Stimulated activated naive CD8-positive, alpha-beta T cell treated with anti-CD3 and anti-CD28 coated beads, Interleukin-15, amount 100 ng/mL, for 72 hours (primary cell): ENCODE measurements at regions not wholly inside any gene's neighbourhood (a gene's known extent, or its start where the extent isn't known, plus 50 kb on each side); places are given as distances from the start of the nearest gene placed in this dataset.
"Not testable (repeated sequence)": the region's sequence is repeated elsewhere in the genome, so short reads cannot be mapped to it uniquely, and the experiment has no call there.

Source experiments
- ATAC-seq: fragments of 150-1000 bp; cut with Tn5 transposase; 2 replicates; pipeline ENCODE4 v1.10.0; 2021; ENCODE audit warnings: mild to moderate bottlenecking, moderate library complexity
- DNase-seq, 2 donors: peaks; one replicate each; pipeline ENCODE4 v3.0.0; 2021 to 2022
- H3K27ac Mint-ChIP-seq, 2 donors: one replicate each; pipeline ENCODE4 v1.8.0; 2022; ENCODE audit warnings: mild to moderate bottlenecking in 2 of 2, mixed read lengths in 2 of 2, moderate library complexity in 2 of 2
- H3K27me3 Mint-ChIP-seq: one replicate; pipeline ENCODE4 v1.8.0; 2022; ENCODE audit warnings: mixed read lengths
- H3K4me1 Mint-ChIP-seq: one replicate; pipeline ENCODE4 v1.8.0; 2022; ENCODE audit warnings: mild to moderate bottlenecking, mixed read lengths
- H3K4me3 Mint-ChIP-seq, 2 donors: one replicate each; pipeline ENCODE4 v1.8.0; 2022; ENCODE audit warnings: mild to moderate bottlenecking in 2 of 2, mixed read lengths in 2 of 2, moderate library complexity in 1 of 2
- H3K9me3 Mint-ChIP-seq, 2 donors: one replicate each; pipeline ENCODE4 v1.8.0; 2022; ENCODE audit warnings: mixed read lengths in 2 of 2

DNA sequence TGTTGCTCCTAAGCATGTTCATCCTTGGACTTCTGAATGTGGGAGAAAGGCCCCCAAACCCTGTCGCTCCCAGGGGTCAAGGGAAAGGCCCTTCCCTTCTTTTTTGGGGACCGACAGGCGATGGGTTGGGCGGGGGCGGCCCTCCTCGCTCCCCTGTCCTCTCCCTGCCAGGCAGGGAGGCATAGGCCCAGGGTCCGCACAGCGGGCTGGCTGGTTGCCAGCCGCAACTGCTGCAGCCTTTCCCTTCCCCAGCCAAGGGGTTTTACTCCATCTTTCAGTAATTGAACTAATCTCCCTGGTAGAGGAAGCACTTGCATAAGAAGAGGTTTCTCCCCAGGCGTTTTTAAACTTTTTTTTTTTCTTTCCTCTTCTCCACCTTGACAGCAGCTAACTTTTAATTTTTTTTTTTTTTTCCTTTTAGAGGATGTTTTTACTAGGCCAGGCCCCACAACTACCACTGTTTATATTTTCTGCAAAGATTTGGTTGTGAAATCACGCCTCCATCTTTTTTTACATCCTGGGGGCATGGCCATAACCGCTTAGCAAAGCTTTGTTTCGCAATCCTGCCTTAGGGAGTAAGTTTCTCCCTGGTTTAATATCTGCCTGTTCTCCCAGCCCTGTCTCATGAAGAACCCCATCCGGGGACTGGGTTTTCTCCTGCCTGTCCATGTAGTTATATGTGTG lies 216.9 kb upstream of the ZNF608 start:
- ATAC-seq (no peak), DNase-seq (no peak)
- Mint-ChIP-seq H3K27me3 (no peaks in the 10 kb centered on the region), H3K27ac (no peak overlapping the region), H3K4me3 (no peak overlapping the region), H3K9me3 (peaks cover 0 to 5% of the 10 kb centered on the region in 2 donors), H3K4me1 (no peaks in the 10 kb centered on the region)

- not testable (repeated sequence) for H3K27ac Mint-ChIP-seq, H3K4me3 Mint-ChIP-seq, H3K27me3 Mint-ChIP-seq, DNase-seq, ATAC-seq, H3K4me1 Mint-ChIP-seq, H3K9me3 Mint-ChIP-seq
Observed at GRCh38 chr5:124966741-124967140, 220.3 kb upstream of the ZNF608 start.

DNA sequence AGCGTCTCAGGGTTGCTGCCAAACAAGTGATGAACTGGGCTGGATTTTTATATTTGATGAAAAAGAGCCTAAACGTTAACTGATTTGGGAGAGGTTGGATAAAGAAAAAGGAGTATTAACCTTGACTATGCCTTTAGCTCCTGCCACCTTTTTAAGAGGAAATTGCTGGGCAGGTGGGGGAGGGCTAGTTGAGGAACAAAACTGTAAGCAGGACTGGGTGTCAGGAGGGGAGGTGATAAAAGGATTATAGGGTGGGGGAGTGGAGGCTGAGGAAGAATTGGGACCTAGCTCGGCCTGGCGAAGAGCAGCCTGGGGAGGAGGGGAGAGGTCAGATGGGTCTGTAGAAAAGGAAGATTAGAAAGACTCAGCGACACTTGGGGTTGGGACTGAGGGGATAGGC lies 223.9 kb upstream of the ZNF608 start:
- H3K4me3 Mint-ChIP-seq, H3K27ac Mint-ChIP-seq, H3K27me3 Mint-ChIP-seq, ATAC-seq, H3K4me1 Mint-ChIP-seq, DNase-seq, H3K9me3 Mint-ChIP-seq: not testable (repeated sequence)

- Mint-ChIP-seq H3K4me3 (no peak overlapping the region), H3K4me1 (no peaks in the 10 kb centered on the region), H3K27me3 (no peaks in the 10 kb centered on the region), H3K27ac (no peak overlapping the region), H3K9me3 (peaks cover 6 to 11% of the 10 kb centered on the region in 2 donors)
- ATAC-seq: no peak
- no peak for DNase-seq
Observed at GRCh38 chr5:124972703-124973102, 226.3 kb upstream of the ZNF608 start.

DNA sequence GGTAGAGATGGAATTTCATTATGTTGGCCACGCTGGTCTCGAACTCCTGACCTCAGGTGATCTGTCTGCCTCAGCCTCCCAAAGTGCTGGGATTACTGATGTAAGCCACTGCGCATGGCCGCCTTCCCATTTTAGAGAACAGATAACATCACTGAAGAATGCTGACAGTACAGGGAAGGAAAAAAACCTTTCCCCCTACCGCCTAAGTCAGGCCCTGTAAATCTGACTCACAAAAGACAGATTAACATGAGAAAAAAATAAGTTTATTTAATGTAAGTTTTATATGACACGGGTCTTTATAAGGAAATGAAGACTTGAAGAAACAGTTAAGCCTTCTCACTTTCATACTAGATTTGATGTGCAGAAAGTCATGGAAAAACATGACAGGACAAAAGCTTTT lies 227.2 kb upstream of the ZNF608 start:
- ATAC-seq (no peak), DNase-seq (no peak)
- H3K4me1 Mint-ChIP-seq: no peaks in the 10 kb centered on the region
- H3K4me3 Mint-ChIP-seq: no peak overlapping the region
- H3K27ac Mint-ChIP-seq: no peak overlapping the region
- peaks cover 6 to 11% of the 10 kb centered on the region in 2 donors for H3K9me3 Mint-ChIP-seq
- H3K27me3 Mint-ChIP-seq: no peaks in the 10 kb centered on the region

DNA sequence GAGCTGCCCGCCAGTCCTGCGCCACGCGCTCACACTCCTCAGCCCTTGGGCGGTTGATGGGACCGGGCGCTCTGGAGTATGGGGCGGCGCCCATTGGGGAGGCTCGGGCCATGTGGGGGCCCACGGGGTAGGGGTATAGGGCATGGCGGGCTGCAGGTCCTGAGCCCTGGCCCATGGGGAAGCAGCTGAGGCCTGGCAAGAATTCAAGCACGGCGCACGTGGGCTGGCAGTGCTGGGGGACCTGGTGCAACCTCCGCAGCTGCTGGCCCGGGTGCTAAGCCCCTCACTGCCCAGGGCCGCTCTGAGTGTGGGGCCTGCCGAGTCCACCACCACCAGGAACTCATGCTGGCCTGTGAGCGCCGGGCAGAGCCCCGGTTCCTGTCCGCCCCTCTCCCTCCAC lies 229.6 kb upstream of the ZNF608 start:
- no peak overlapping the region for H3K4me3 Mint-ChIP-seq
- H3K4me1 Mint-ChIP-seq: no peaks in the 10 kb centered on the region
- no peak overlapping the region for H3K27ac Mint-ChIP-seq
- peaks cover 6 to 11% of the 10 kb centered on the region in 2 donors for H3K9me3 Mint-ChIP-seq
- H3K27me3 Mint-ChIP-seq: no peaks in the 10 kb centered on the region
- ATAC-seq (peak; percentile 61), DNase-seq (no peak)

DNA sequence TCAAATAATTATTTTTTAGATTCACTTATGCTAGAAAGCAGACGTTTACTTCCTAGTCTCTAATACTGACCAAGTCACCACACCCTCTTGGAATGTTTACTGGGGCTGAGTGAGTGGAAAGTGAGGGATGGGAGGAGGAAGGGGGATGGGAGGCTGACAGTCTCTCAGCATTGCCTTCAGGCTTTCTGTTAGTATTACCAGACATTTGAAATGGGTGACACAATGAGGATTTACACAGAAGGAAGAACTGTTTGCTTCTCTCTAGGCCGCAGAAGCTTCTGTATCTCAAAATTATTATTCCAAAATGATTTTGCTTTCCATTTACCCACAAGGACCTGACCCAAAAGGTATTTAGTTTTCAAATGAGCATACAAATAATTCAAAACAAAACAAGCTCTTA lies 232.8 kb upstream of the ZNF608 start:
- Mint-ChIP-seq H3K27ac (no peak overlapping the region), H3K9me3 (peaks cover 16 to 18% of the 10 kb centered on the region in 2 donors), H3K4me1 (no peaks in the 10 kb centered on the region), H3K4me3 (no peak overlapping the region), H3K27me3 (no peaks in the 10 kb centered on the region)
- ATAC-seq (no peak), DNase-seq (no peak)

DNA sequence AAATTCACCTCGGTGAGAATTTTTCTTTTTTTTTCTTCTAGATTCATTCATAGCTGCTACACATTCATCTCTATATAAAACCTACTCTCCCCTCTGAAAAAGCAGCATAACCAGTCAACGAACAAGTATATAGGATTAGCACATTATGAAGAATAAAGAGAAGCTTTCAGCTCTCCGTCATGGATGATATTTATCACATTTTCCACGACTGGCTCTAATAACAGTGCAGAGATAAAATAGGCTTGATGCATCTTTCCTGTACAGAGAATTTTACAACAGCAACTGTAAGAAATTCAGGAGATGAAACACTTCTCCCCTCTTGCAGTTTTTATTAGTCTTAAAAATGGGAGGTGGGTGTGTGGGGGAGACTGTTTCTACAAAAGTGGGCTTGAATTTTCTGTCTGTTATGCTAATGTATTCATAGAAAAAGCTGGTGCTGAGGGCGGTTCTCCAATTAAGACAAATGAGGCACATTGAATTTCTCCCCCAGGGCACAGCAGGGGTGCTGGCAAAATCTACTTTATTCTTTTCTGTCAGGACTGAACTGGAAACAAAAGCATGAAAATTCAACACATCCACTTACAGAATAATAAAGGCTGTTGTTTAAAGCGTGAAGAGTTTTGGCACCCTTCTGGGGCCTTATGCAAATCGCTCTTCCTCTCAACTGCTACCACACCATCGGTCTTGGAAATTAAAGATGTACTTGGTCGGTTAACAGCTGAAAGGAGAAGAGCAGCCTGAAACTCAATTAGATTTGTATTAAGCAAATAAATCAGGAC lies 233.9 kb upstream of the ZNF608 start:
- no peak overlapping the region for H3K27ac Mint-ChIP-seq
- no peaks in the 10 kb centered on the region for H3K4me1 Mint-ChIP-seq

DNA sequence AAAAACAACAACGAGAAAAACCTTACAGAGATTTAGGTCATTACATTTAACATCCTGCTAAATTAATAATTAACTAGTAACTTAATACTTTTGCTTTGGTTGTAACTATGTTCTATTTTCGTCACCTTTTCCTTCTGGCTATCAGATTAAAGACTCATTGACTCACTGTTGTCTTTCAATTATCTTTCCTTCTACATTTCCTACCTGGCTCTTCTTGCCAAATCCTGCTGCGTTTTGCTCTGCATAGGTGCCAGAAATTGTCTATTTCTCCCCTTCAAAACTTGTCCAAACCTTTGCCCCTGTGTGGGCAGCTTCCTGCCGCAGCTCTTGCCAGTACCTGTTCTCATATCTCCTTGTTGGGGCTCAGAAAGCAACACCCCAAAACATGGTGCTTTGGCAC lies 235.5 kb upstream of the ZNF608 start:
- Mint-ChIP-seq H3K4me3 (no peak overlapping the region), H3K27ac (no peak overlapping the region), H3K27me3 (peaks cover 5% of the 10 kb centered on the region), H3K9me3 (peaks cover 17 to 20% of the 10 kb centered on the region in 2 donors), H3K4me1 (no peaks in the 10 kb centered on the region)
- ATAC-seq (no peak), DNase-seq (no peak)

More for the DNA sequence above, 233.9 kb upstream of the ZNF608 start:
- Mint-ChIP-seq H3K4me3 (no peak overlapping the region), H3K27me3 (peaks cover 5% of the 10 kb centered on the region), H3K9me3 (peaks cover 11 to 13% of the 10 kb centered on the region in 2 donors)
- DNase-seq (no peak), ATAC-seq (no peak)

- Mint-ChIP-seq H3K27me3 (peaks cover 5% of the 10 kb centered on the region), H3K27ac (no peak overlapping the region), H3K4me3 (no peak overlapping the region), H3K4me1 (no peaks in the 10 kb centered on the region), H3K9me3 (peaks cover 19 to 34% of the 10 kb centered on the region in 2 donors)
- DNase-seq: no peak
- no peak for ATAC-seq
Observed at GRCh38 chr5:124986170-124986569, 239.7 kb upstream of the ZNF608 start.

- peaks cover 5% of the 10 kb centered on the region for H3K27me3 Mint-ChIP-seq
- H3K4me3 Mint-ChIP-seq: no peak overlapping the region
- H3K4me1 Mint-ChIP-seq: no peaks in the 10 kb centered on the region
Observed at GRCh38 chr5:124986667-124987066, 240.2 kb upstream of the ZNF608 start.

GRCh38 chr5:124987786-124988185 lies 241.3 kb upstream of the ZNF608 start:
- H3K9me3 Mint-ChIP-seq: peaks cover 19 to 34% of the 10 kb centered on the region in 2 donors
- not testable (repeated sequence) for H3K27ac Mint-ChIP-seq, DNase-seq, H3K4me1 Mint-ChIP-seq, H3K27me3 Mint-ChIP-seq, H3K4me3 Mint-ChIP-seq, ATAC-seq

More at GRCh38 chr5:124986667-124987066, 240.2 kb upstream of the ZNF608 start:
- Mint-ChIP-seq H3K27ac (no peak overlapping the region), H3K9me3 (peaks cover 19 to 34% of the 10 kb centered on the region in 2 donors)
- DNase-seq (no peak), ATAC-seq (no peak)

- Mint-ChIP-seq H3K9me3 (peaks cover 15 to 22% of the 10 kb centered on the region in 2 donors), H3K4me3 (no peak overlapping the region), H3K27ac (no peak overlapping the region), H3K27me3 (no peaks in the 10 kb centered on the region), H3K4me1 (no peaks in the 10 kb centered on the region)
- DNase-seq (no peak), ATAC-seq (no peak)
Observed at GRCh38 chr5:124990723-124991122, 244.3 kb upstream of the ZNF608 start.

DNA sequence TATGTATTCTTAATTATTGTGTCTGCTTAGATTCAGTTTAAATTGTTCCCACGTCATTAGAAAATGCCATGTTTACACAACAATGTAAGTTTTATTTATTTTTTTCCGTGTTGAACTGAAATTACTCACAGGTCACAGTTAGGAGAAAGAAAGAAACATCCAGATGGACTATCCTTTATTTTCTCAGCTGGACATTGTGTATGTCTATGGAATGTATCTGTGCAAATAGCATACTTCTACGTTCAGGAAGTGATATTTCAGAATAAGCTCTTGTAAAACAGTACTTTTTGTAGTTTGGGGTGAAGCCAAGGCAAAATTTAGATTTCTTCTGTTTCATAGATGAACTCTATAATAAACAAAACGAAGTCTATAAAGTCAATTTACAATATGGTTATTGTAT lies 249.0 kb upstream of the ZNF608 start:
- Mint-ChIP-seq H3K4me1 (no peaks in the 10 kb centered on the region), H3K4me3 (no peak overlapping the region), H3K27me3 (peaks cover 12% of the 10 kb centered on the region), H3K27ac (no peak overlapping the region), H3K9me3 (no peaks in the 10 kb centered on the region)
- ATAC-seq (no peak), DNase-seq (no peak)

GRCh38 chr5:124996023-124996763 lies 249.8 kb upstream of the ZNF608 start:
- no peak overlapping the region for H3K4me3 Mint-ChIP-seq
- DNase-seq: no peak
- ATAC-seq: no peak
- no peaks in the 10 kb centered on the region for H3K4me1 Mint-ChIP-seq
- H3K9me3 Mint-ChIP-seq: no peaks in the 10 kb centered on the region
- H3K27me3 Mint-ChIP-seq: peaks cover 16% of the 10 kb centered on the region
- no peak overlapping the region for H3K27ac Mint-ChIP-seq

GRCh38 chr5:124996764-124997077 lies 250.3 kb upstream of the ZNF608 start:
- no peaks in the 10 kb centered on the region for H3K9me3 Mint-ChIP-seq
- DNase-seq: no peak

More at GRCh38 chr5:124996764-124997077, 250.3 kb upstream of the ZNF608 start:
- Mint-ChIP-seq H3K4me3 (no peak overlapping the region), H3K27ac (no peak overlapping the region), H3K4me1 (no peaks in the 10 kb centered on the region), H3K27me3 (peaks cover 20% of the 10 kb centered on the region)
- ATAC-seq: no peak
